IPS DF 4.7 (cell line): ENCODE measurements at regions not wholly inside any gene's neighbourhood (a gene's known extent, or its start where the extent isn't known, plus 50 kb on each side); places are given as distances from the start of the nearest gene placed in this dataset.

Experiments used
- DNase-seq: peaks from one replicate; pipeline ENCODE4 v3.0.0-alpha.2; 2013; ENCODE audit warnings: low spot score; ENCODE audit errors: extremely low read depth

- DNase-seq: no peak
Observed at GRCh38 chr1:55353707-55354620, 138.8 kb upstream of the USP24 start.

GRCh38 chr1:55352811-55353180, 137.6 kb upstream of the USP24 start:
- no peak for DNase-seq

- DNase-seq: no peak
Observed at GRCh38 chr1:55352080-55352810, 137.1 kb upstream of the USP24 start.

- no peak for DNase-seq
Observed at GRCh38 chr1:55348356-55348755, 133.2 kb upstream of the USP24 start.

- no peak for DNase-seq
Observed at GRCh38 chr1:55347866-55348265, 132.7 kb upstream of the USP24 start.

GRCh38 chr1:55347041-55347440, 131.9 kb upstream of the USP24 start:
- no peak for DNase-seq

GRCh38 chr1:55346586-55346985, 131.4 kb upstream of the USP24 start:
- DNase-seq: no peak

- DNase-seq: no peak
Observed at GRCh38 chr1:55339681-55340080, 124.5 kb upstream of the USP24 start.

GRCh38 chr1:55338448-55338820, 123.3 kb upstream of the USP24 start:
- DNase-seq: no peak

GRCh38 chr1:55337801-55338447, 122.8 kb upstream of the USP24 start:
- DNase-seq: peak; percentile 25

- no peak for DNase-seq
Observed at GRCh38 chr1:55334797-55335196, 119.6 kb upstream of the USP24 start.

- DNase-seq: no peak
Observed at GRCh38 chr1:55334160-55334559, 119.0 kb upstream of the USP24 start.

- no peak for DNase-seq
Observed at GRCh38 chr1:55333461-55333860, 118.3 kb upstream of the USP24 start.

- no peak for DNase-seq
Observed at GRCh38 chr1:55331351-55331750, 116.2 kb upstream of the USP24 start.

- DNase-seq: no peak
Observed at GRCh38 chr1:55329808-55330432, 114.8 kb upstream of the USP24 start.

GRCh38 chr1:55329091-55329490, 113.9 kb upstream of the USP24 start:
- DNase-seq: no peak

- DNase-seq: no peak
Observed at GRCh38 chr1:55326496-55327243, 111.5 kb upstream of the USP24 start.

- no peak for DNase-seq
Observed at GRCh38 chr1:55323760-55324159, 108.6 kb upstream of the USP24 start.

- DNase-seq: no peak
Observed at GRCh38 chr1:55322842-55323241, 107.7 kb upstream of the USP24 start.

GRCh38 chr1:55321942-55322341, 106.8 kb upstream of the USP24 start:
- no peak for DNase-seq

- no peak for DNase-seq
Observed at GRCh38 chr1:55320891-55321290, 105.7 kb upstream of the USP24 start.
